Urinary bladder (tissue), 3 donors: ENCODE measurements at regions not wholly inside any gene's neighbourhood (a gene's known extent, or its start where the extent isn't known, plus 50 kb on each side); places are given as distances from the start of the nearest gene placed in this dataset.

ENCODE experiments used
- DNase-seq: peaks from one replicate; pipeline ENCODE4 v3.0.0-alpha.2; 2015; ENCODE audit errors: extremely low spot score
- H3K27ac ChIP-seq: one replicate; pipeline ENCODE4 v1.5.1; 2013; ENCODE audit warnings: low read depth, mild to moderate bottlenecking, moderate library complexity
- H3K36me3 ChIP-seq: one replicate; pipeline ENCODE4 v1.6.1; 2013; ENCODE audit warnings: mild to moderate bottlenecking, moderate library complexity; ENCODE audit not compliant: insufficient read depth
- H3K4me1 ChIP-seq: one replicate; pipeline ENCODE4 v1.6.1; 2013; ENCODE audit warnings: mild to moderate bottlenecking, moderate library complexity; ENCODE audit not compliant: insufficient read depth
- H3K4me3 ChIP-seq: one replicate; pipeline ENCODE4 v1.5.1; 2013; ENCODE audit warnings: low read depth, low read length
- WGBS: extraction: QIAGEN DNeasy Blood & Tissue Kit; methylation state at CpG from one replicate; pipeline ENCODE4 v1.1.7; 2013; 5-methylcytosine and 5-hydroxymethylcytosine counted together
- donor health status: healthy with polysubstance abuse.
- donor health status: healthy.

DNA sequence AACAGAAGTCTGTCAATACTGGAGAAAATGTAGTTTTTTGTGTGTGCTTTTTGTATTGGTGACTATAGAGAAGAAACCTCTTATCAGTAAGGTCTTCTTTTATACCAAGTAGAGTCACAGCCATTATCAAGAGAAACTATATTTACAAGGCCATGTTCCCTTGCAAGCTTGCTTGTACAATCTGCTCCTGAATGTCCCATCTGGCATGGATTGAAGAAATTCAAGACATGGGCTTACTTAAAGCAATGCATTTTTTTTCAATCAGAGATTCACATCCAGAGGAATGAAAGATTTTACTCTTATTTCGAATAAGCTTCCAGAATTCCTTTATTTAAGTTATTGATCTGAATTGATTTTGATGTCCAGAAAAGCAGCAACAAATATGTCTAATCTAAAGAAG lies 537.3 kb upstream of the RPS6KA3 start:
- no peaks in the 10 kb centered on the region for H3K4me1 ChIP-seq
- whole genome bisulfite sequencing, result 80% methylated on average over 1 of the region's 1 CpG

DNA sequence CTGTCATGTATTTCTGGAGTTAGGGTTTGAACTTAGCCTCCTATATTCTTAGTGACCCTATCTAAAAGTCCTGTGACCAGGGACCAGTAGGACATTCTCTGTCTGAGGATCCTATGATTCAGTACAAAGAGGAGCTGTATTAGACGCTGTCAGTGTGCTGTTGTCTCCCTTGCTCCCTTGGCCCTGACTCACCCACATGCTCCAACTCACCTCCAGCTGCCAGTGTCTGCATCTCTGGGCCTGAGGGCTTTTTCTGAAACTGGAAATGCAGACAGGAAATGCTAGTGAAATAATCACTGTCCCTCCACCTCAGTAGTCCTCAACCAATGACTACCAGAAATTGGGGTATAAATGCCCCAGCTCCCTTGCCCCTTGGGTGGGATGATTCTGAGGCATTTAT lies 535.3 kb upstream of the RPS6KA3 start:
- WGBS, result 90% methylated on average over 1 of the region's 1 CpG

More for the DNA sequence above, 537.3 kb upstream of the RPS6KA3 start:
- no peak for DNase-seq
- Histone ChIP-seq H3K36me3 (no peaks in the 10 kb centered on the region), H3K4me3 (no peak overlapping the region), H3K27ac (no peak overlapping the region)

DNA sequence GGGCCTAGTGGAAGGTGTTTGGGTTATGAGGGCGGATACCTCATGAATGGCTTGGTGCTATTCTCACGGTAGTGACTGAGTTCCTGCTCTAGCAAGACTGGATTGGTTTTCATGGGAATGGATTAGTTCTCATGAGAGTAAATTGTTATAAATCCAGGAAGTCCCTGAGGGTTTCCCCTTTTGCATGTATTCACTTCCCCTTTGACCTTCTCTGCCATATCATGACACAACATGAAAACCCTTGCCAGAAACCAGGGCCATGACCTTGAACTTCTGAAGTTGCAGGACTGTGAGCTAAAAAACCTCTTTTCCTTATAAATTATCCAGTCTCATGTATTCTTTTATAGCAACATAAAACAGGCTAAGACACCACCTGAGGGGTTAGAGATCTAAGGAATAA lies 529.7 kb upstream of the RPS6KA3 start:
- Histone ChIP-seq H3K27ac (no peak overlapping the region), H3K4me1 (no peaks in the 10 kb centered on the region), H3K4me3 (no peak overlapping the region), H3K36me3 (no peaks in the 10 kb centered on the region)
- no peak for DNase-seq
- WGBS, result 85% methylated on average over 2 of the region's 2 CpGs

More for the DNA sequence above, 535.3 kb upstream of the RPS6KA3 start:
- H3K27ac ChIP-seq, result no peak overlapping the region
- no peak for DNase-seq
- no peaks in the 10 kb centered on the region for H3K4me1 ChIP-seq
- H3K4me3 ChIP-seq, result no peak overlapping the region
- no peaks in the 10 kb centered on the region for H3K36me3 ChIP-seq

DNA sequence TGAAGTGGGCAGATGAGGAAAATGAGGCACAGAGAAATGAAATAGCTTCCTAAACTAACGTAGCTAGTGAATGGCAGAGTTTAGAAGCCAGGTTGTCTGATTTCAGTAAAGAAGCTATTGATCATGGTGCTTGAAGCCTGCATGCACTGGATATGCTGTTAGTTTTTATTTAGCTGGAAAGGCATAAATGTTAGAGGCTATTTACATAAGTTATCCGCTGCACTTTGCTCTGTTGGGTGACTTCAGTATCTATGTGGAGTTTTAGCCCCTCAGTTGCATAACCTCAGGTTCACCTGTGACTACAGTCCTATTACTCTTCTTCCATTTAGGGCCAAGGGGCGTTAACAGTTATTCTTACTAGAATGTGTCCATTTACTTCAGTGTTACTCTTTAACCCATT lies 522.4 kb upstream of the RPS6KA3 start:
- H3K36me3 ChIP-seq, result no peaks in the 10 kb centered on the region
- H3K27ac ChIP-seq, result no peak overlapping the region
- no peak overlapping the region for H3K4me3 ChIP-seq
- DNase-seq, result no peak
- 80% methylated on average over 3 of the region's 3 CpGs for WGBS
- H3K4me1 ChIP-seq, result no peaks in the 10 kb centered on the region

DNA sequence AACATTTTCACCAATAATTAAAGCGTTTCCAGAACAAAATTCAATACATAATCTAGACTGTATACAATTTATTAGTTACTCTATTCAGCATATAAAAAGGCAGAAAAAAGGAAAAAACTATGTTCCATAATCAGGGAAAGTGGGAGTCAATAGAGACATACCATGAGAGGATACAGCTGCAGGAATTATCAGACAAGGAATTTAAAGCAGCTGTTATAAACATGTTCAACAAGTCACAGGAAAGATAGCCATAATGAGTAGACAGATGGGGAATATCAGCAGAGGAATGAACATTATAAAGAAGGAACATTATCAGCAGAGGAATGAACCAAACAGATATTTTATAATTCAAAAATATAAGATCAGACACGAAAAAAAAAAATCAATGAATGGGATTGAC lies 500.6 kb upstream of the RPS6KA3 start:
- 32% methylated on average over 2 of the region's 2 CpGs for WGBS
- H3K36me3 ChIP-seq, result no peaks in the 10 kb centered on the region
- H3K27ac ChIP-seq, result no peak overlapping the region
- no peak for DNase-seq
- no peaks in the 10 kb centered on the region for H3K4me1 ChIP-seq
- H3K4me3 ChIP-seq, result no peak overlapping the region

DNA sequence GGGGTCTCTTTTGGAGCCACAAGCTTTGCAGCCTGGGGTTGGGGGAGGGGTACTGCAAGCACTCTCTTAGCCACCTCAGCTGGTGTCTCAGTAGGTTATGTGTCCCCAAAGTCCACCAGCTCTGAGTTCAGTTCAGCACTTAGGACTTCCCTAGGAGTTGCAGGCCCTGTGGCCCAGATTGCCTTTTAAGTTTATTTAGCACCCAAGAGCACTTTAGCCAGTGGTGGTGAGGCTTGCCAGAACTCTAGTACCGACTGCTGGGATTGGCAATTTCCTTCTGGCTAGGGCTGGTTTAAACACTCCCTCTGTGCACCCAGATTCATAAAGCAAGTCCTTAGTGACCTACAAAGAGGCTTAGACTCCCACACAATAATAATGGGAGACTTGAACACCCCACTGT lies 489.9 kb upstream of the RPS6KA3 start:
- WGBS, result 86% methylated on average over 1 of the region's 1 CpG
- Histone ChIP-seq H3K27ac (no peak overlapping the region), H3K4me1 (no peaks in the 10 kb centered on the region), H3K4me3 (no peak overlapping the region), H3K36me3 (no peaks in the 10 kb centered on the region)
- no peak for DNase-seq

DNA sequence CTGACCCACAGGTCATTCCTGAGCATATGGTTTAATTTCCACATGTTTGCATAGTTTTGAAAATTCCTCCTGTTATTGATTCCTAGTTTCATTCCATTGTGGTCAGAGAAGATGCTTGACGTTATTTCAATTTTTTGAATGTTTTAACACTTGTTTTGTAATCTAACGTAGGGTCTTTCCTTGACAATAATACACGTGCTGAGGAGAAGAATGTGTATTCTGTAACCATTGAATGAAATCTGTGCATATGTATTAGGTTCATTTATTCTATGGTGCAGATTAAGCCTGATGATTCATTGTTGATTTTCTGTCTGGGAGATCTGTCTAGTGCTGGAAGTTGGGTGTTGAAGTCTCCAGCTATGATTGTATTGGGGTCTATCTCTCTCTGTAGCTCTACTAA lies 486.4 kb upstream of the RPS6KA3 start:
- Histone ChIP-seq H3K36me3 (no peaks in the 10 kb centered on the region), H3K27ac (no peak overlapping the region), H3K4me3 (no peak overlapping the region), H3K4me1 (no peaks in the 10 kb centered on the region)
- DNase-seq, result no peak
- WGBS, result 81% methylated on average over 3 of the region's 3 CpGs

DNA sequence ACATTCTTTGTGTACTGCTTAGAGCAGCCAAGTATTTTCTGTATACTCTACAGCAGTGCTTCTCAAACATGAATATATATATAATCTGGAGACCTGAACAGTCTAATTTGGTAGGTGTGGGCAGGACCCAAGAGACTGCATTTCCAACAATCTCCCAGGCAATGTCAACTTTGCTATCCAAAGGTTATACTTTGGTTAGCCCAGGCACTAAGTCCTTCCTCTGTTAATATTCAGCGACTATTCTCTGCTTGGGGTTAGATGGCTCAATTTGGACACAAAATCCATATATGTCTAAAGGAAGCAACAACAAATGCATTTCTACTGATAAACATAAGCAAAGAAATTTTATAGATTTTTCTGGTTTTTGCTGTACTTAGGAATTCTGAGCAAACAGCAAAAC lies 480.0 kb upstream of the RPS6KA3 start:
- H3K4me1 ChIP-seq, result no peaks in the 10 kb centered on the region
- H3K36me3 ChIP-seq, result no peaks in the 10 kb centered on the region
- H3K4me3 ChIP-seq, result no peak overlapping the region
- H3K27ac ChIP-seq, result no peak overlapping the region
- WGBS, result 88% methylated on average over 1 of the region's 1 CpG
- DNase-seq, result no peak

DNA sequence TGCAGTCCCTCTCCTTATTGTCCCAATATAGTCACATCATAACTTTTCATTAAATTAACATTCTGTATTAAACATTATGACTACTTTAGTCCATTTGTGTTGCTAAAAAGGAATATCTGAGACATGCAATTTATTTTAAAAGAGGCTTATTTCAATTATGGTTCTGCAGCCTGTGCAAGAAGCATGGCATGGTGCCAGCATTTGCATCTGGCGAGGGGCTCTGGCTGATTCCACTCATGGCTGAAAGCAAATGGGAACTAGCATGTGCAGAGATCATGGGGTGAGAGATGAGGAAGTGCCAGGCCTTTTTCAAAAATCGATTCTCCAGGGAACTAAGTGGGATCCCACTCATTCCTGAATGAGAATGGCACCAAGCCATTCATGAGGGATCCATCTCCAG lies 476.3 kb upstream of the RPS6KA3 start:
- WGBS, result 44% methylated on average over 2 of the region's 2 CpGs
- DNase-seq, result no peak

DNA sequence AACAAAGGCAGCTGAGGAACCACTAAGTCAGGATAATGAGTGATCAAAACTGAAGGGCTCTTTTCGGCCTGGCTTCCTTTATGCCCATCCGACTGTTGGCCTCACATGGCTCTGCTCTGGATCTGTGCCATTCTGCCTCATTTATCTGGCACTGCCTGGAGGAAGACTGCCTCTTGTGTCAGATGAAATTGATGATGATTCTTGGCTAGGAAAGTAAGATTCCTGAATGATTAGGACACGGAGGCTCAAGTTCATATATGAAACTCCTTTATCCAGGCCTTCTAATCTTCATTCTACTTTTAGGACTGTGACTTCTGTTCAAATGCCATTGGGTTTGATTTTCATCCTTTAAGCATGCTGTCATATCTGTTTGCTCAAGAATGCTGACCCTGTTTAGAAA lies 475.4 kb upstream of the RPS6KA3 start:
- Histone ChIP-seq H3K4me3 (no peak overlapping the region), H3K4me1 (no peaks in the 10 kb centered on the region), H3K27ac (no peak overlapping the region), H3K36me3 (no peaks in the 10 kb centered on the region)
- no peak for DNase-seq
- 52% methylated on average over 3 of the region's 3 CpGs for WGBS

More for the DNA sequence above, 476.3 kb upstream of the RPS6KA3 start:
- H3K4me1 ChIP-seq, result no peaks in the 10 kb centered on the region
- no peak overlapping the region for H3K27ac ChIP-seq
- H3K4me3 ChIP-seq, result no peak overlapping the region
- no peaks in the 10 kb centered on the region for H3K36me3 ChIP-seq

DNA sequence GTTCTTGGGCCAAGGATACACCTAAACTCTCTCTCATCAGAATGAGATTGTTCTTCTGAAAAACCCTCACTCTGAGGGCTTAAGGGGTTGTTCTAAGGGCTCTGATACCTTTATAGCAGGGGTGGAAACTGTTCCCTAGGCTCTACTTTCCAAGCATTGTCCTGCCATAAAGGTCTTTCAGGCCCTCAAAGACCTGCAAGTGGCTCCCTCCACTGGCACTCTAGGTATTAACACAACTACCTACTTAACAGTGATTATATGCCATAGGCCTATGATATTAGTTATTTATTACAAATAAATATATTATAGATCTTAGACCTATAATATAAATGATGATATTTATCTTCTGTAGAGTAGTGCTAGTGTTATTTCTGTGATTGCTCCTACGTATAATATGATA lies 473.7 kb upstream of the RPS6KA3 start:
- Histone ChIP-seq H3K27ac (no peak overlapping the region), H3K4me3 (no peak overlapping the region), H3K36me3 (no peaks in the 10 kb centered on the region), H3K4me1 (no peaks in the 10 kb centered on the region)
- no peak for DNase-seq
- WGBS, result 86% methylated on average over 1 of the region's 1 CpG

DNA sequence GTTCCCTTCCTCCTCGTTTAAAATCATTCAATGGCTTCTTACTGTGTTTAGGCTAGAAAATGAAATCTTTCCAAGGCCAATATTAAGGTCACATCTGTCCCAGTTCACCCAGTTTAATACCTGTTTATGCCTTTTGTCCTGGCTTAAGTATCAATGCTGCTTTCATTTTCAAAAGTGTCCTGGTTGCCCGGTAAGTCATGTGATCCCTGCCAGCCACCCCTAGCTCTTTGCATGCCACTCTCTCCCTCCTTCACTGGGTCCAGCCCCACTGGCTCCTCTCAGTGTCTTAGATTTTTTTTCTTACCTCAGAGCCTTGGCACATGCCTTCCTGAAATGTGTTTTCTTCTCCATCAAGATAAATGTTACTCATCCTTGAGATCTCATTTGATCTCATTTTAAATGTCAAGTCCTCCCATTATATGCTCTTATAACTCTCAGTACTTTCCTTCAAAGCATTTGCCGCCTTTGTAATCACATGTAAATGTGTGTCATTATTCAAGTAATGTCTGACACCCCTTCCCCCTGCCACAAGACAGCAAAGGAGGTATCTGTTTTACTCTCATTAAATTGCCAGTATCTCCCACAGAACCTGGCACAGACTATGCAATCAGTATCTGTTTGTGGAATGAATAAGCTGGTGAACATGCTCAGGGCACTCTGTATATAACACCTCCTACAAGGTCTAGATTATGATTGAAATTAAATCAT lies 472.5 kb upstream of the RPS6KA3 start:
- WGBS, result 83% methylated on average over 3 of the region's 3 CpGs
- Histone ChIP-seq H3K4me3 (no peak overlapping the region), H3K27ac (no peak overlapping the region), H3K4me1 (no peaks in the 10 kb centered on the region), H3K36me3 (no peaks in the 10 kb centered on the region)
- no peak for DNase-seq

DNA sequence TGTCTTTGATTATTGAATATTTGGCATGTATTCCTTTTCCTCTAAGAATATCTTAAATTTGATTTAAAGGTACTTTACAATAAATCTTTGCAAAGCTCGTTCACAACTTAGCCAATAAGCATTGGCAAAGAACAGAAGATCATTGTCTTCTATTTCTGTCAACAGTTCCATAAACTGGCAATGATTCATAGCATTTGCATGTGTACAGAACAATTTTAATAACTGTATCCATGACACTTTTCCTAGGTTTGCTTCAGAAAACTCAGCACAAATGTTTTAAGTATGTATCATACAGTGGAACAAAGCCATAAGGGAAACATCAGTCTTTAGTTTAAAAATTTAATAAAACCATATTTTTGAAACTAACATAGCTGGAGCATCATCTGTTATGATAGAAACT lies 462.7 kb upstream of the RPS6KA3 start:
- DNase-seq, result no peak
- H3K27ac ChIP-seq, result no peak overlapping the region
- H3K4me3 ChIP-seq, result no peak overlapping the region
- H3K4me1 ChIP-seq, result no peaks in the 10 kb centered on the region
- WGBS, result 28% methylated on average over 1 of the region's 1 CpG
- no peaks in the 10 kb centered on the region for H3K36me3 ChIP-seq

DNA sequence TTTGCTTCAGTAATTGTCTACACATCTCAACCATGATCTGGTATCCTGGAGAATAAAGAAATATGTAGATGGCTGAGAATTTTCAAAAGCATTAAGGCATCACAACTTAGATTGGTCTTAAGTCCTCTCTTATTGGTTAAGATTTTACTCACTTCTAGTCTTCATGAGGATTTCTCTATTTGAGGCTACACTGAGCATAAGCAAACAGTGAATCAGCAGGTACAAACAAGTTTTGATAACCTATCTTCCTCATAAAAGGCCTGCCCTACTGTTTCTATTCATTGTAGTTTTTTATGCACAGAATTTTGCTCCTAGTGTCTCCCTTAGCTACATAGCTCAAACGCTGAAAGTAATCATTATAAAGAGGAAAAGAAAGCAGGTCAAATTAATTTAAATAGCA lies 460.7 kb upstream of the RPS6KA3 start:
- Histone ChIP-seq H3K27ac (no peak overlapping the region), H3K4me3 (no peak overlapping the region), H3K4me1 (no peaks in the 10 kb centered on the region), H3K36me3 (no peaks in the 10 kb centered on the region)
- 50% methylated on average over 1 of the region's 1 CpG for WGBS
- DNase-seq, result no peak
